ENCODE measurements at regions not wholly inside any gene's neighbourhood (a gene's known extent, or its start where the extent isn't known, plus 50 kb on each side); places are given as distances from the start of the nearest gene placed in this dataset.
"Not testable (repeated sequence)": the region's sequence is repeated elsewhere in the genome, so short reads cannot be mapped to it uniquely, and the experiment has no call there.

GRCh38 chr5:29208024-29208423 lies 1985.5 kb upstream of the CDH6 start:
- DNase-seq: no peak

DNA sequence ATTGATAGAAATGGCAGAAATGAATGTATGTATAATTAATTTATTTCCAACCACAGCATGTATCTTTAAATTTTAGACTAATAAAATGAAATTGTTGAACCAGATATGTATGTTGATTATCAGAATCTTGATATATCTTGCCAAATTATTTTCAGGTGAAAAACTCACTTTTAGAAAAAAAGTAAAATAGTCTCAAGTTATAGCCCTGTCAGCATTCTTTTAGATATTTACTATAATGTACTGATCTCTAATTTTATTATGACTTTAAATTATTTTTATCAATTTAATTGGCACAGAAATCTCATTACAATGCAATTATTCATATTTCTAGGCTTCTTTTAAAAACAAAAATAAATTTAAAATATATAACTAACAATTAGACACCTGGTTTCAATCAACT lies 1990.4 kb upstream of the CDH6 start:
- no peak for DNase-seq

- no peak for DNase-seq
These were observed 1995.6 kb upstream of the CDH6 start for GRCh38 chr5:29197631-29198454.

DNA sequence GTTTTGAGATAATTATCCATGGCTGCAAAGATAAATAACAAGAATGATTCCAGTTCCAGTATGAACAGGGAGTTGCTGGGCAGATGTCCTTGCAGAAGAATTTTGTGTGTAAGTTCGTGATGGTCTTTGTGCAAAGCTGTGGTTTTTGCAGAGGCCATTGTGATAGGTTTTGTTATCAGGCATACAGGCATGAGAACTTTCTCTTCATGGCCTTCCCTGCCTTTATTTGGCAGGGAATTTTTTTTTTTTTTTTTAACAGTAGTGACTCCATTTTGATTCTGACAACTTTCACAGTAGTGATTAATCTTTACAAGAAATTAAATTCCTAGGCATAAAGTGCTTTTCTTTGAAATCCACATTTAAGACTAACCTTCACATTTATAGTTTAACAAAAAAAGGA lies 1999.5 kb upstream of the CDH6 start:
- DNase-seq: no peak

DNA sequence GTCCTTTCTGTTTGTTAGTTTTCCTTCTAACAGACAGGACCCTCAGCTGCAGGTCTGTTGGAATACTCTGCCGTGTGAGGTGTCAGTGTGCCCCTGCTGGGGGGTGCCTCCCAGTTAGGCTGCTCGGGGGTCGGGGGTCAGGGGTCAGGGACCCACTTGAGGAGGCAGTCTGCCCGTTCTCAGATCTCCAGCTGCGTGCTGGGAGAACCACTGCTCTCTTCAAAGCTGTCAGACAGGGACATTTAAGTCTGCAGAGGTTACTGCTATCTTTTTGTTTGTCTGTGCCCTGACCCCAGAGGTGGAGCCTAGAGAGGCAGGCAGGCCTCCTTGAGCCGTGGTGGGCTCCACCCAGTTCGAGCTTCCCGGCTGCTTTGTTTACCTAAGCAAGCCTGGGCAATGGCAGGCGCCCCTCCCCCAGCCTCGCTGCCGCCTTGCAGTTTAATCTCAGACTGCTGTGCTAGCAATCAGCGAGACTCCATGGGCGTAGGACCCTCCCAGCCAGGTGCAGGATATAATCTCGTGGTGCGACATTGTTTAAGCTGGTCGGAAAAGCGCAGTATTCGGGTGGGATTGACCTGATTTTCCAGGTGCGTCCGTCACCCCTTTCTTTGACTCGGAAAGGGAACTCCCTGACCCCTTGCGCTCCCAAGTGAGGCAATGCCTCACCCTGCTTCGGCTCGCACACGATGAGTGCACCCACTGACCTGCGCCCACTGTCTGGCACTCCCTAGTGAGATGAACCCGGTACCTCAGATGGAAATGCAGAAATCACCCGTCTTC lies 2002.0 kb upstream of the CDH6 start:
- not testable (repeated sequence) for DNase-seq

DNA sequence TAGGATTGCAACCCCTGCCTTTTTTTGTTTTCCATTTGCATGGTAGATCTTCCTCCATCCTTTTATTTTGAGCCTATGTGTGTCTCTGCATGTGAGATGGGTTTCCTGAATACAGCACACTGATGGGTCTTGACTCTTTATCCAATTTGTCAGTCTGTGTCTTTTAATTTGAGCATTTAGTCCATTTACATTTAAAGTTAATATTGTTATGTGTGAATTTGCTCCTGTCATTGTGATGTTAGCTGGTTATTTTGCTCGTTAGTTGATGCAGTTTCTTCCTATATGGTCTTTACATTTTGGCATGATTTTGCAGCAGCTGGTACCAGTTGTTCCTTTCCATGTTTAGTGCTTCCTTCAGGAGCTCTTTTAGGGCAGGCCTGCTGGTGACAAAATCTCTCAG lies 2003.1 kb upstream of the CDH6 start:
- DNase-seq: not testable (repeated sequence)

DNA sequence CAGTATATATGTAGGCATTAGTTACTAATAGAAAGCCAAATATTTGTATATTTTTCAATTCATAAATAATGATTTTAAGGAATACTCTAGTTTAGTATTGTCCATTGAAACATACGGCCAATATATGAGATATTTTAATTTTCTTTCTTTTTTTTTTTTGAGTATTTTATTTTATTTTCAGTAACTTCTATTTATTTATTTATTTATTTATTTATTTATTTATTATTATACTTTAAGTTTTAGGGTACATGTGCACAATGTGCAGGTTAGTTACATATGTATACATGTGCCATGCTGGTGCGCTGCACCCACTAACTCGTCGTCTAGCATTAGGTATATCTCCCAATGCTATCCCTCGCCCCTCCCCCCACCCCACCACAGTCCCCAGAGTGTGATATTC lies 2007.1 kb upstream of the CDH6 start:
- DNase-seq: not testable (repeated sequence)

GRCh38 chr5:29185558-29185957 lies 2007.9 kb upstream of the CDH6 start:
- DNase-seq: no peak

DNA sequence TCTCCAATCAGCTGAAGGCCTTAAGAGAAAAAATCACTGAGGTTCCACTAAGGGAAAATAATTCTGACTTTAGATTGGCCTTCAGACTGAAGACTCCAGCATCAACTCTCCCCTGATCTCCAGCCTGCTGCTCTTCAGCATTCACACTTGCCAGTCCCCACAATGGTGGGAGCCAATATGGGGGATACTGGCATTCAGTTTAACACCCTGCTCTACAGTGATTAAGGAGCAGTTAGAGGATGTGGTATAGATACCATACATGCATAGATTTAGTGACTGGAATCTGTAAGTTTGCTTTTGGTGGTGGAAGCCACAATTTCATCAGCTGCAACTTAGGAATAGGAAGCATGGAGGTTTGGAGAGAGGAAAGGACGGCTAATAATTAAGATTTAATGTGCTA lies 2017.7 kb upstream of the CDH6 start:
- DNase-seq: no peak

- no peak for DNase-seq
These were observed 2022.9 kb upstream of the CDH6 start for GRCh38 chr5:29170599-29170998.

- DNase-seq: no peak
These were observed 2023.6 kb upstream of the CDH6 start for GRCh38 chr5:29169886-29170285.

GRCh38 chr5:29162297-29162696 lies 2031.2 kb upstream of the CDH6 start:
- DNase-seq: no peak

DNA sequence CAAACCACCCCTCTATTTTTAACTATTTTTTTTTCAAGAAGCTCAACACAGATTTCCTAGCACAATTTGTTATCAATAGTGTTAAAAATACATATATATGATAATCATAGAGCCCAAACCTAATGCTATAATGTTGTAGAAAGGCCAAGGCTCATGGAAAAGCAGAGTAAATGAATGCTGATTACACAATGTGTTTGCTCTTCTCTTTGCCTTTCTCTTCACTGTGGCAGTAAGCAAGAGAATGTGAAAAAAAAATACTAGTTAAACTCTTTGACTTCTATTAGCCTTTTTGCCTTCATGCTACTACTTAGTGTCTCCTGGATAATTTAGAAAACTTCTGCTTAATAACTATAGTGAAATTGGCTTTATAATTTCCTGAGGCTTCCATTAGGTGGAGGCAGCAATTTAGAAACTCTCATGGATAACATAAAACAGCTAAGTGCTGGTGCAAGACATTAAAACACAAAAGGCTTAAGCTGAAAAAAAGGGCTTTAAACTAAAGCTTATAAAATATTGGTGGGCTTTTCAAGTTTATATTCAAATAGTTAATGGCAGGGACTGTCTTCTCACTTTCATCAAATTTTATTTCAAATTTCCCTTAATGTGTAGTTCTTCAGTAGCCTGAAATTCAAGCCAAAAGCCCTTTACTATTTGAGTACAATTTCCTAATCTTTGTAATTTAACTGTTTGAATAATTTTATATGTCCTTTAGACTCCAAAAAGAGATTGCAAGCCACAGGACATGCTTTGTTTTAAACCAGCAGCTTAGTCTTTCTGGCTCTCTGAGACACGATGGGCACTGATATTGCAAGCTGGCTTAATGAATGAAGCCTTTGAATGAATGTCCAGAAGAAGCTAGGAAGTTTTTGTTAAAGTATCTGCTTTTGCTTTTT lies 2031.8 kb upstream of the CDH6 start:
- no peak for DNase-seq

DNA sequence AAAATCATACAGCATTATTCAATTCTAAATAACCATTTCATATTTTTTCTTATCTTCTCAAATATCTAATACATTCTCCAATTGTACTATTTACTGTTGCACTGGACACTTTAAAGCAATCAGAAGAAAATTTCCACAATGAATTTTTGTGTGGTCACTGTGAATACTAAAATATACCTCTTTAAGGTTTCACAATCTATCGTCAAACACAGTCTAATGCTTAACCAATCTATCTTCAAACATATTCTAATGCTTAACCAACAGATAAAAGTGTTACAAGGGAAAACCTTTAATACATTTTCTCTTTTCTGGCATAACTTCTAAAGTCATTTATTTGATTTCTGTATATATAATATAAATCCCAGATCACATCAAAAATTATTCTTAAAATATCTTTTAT lies 2035.5 kb upstream of the CDH6 start:
- no peak for DNase-seq

GRCh38 chr5:29150840-29151239 lies 2042.6 kb upstream of the CDH6 start:
- DNase-seq: no peak

DNA sequence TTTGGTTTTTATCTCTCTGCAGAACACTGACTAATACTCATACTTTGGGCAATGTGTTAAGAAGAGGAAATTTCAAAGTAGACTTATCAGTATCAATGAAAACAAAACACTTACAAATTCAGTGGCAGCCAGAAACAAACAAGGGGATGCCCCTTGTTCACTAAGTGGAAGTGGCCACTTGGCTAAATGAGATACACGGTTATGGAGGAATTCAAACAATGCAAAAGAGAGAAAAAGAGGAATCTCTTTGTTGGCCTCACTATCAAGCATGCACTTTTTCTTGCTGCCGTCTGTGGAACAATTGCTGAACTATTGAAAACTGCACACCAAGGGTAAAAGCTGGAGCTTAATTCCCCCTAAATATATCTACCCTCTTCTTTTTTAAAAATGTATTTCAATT lies 2044.9 kb upstream of the CDH6 start:
- no peak for DNase-seq

DNA sequence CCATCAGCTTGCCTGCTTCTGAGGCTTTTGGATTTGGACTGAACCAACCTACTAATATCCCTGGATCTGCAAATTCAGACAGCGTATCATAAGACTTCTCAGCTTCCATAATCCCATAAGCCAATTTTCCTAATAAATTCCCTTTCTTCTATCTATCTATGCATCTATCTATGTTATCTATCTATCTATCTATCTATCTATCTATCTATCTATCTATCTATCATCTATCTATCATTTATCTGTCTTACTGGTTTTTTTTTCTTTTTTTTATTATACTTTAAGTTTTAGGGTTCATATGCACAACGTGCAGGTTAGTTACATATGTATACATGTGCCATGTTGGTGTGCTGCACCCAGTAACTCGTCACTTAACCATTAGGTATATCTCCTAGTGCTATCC lies 2045.4 kb upstream of the CDH6 start:
- no peak for DNase-seq

- no peak for DNase-seq
These were observed 2050.2 kb upstream of the CDH6 start for GRCh38 chr5:29143266-29143665.

DNA sequence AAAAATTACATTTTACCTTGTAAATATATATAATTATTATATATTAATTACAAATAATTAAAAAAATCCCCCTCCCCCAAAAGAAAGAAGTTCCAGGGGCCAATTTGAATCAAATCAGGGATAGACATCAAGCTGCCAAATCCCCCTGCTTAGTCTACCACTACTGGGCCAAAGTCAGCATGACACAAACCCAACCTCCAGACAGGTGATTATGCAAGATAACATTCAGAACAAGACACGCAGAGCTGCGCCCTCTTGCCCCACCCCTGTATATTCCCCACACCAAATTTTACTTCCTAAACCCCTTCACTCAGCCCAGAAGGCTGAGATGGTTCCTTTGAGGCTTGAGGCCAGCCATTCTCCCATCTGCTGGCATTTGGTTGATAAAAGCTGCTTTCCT lies 2059.1 kb upstream of the CDH6 start:
- DNase-seq: no peak

DNA sequence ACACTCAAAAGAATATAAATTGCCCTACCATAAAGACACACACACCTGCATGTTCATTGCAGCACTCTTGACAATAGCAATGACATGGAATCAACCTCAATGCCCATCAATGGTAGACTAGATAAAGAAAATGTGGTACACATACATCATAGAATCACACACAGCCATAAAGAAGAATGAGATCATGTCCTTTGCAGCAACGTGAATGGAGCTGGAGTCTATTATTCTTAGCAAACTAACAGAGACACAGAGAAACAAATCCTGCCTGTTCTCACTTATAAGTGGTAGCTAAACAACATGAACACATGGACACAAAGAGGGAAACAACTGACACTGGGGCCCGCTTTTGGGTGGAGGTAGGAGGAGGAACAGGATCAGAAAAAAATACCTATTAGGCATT lies 2062.2 kb upstream of the CDH6 start:
- DNase-seq: no peak

DNA sequence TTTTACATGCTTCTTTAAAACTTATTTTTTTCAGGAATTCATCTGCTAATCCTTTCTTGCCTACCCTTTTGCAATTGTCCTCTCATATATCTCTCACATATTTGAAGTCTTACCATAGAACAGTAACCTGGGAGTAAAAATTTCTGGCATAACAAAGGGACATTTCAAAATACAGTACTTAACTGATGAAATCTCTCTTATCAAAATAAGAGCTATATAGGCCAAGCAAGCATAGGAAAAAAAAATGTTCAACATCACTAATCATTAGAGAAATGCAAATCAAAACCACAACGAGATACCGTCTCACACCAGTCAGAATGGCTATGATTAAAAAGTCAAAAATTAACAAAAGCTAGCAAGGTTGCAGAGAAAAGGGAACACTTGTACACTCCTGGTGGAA lies 2062.7 kb upstream of the CDH6 start:
- DNase-seq: no peak

GRCh38 chr5:29127524-29128156 lies 2065.8 kb upstream of the CDH6 start:
- DNase-seq: not testable (repeated sequence)

GRCh38 chr5:29126462-29126861 lies 2067.0 kb upstream of the CDH6 start:
- DNase-seq: not testable (repeated sequence)

All from effector CD8-positive, alpha-beta T cell (primary cell).